ENCODE measurements at regions not wholly inside any gene's neighbourhood (a gene's known extent, or its start where the extent isn't known, plus 50 kb on each side); places are given as distances from the start of the nearest gene placed in this dataset.

- no TSS peak for BruUV-seq (replicated peaks)
- in situ Hi-C loops (cut with MboI; ENCODE audit: low sequenced_read_pairs) = no loop called here
- Histone ChIP-seq H2BK5ac (ENCODE audit: low read depth, low read length, poor library complexity, severe bottlenecking) (no peak overlapping the region), H3K36me3 (ENCODE audit: control insufficient read depth, insufficient read depth, low read length) (no peaks in the 10 kb centered on the region), H3K27me3 (ENCODE audit: control insufficient read depth, insufficient read depth, low read length) (no peaks in the 10 kb centered on the region), H3K4me2 (ENCODE audit: low read depth, low read length) (no peak overlapping the region), H3K27ac (ENCODE audit: insufficient read depth, low read length) (no peak overlapping the region), H3K56ac (ENCODE audit: extremely low read depth, insufficient read depth, low read length) (no peak overlapping the region), H2AFZ (replicated peaks; ENCODE audit: low read length, poor library complexity) (no peak overlapping the region), H2AK5ac (ENCODE audit: low read depth, low read length) (no peak overlapping the region), H3K18ac (ENCODE audit: low read depth, low read length) (no peak overlapping the region), H2BK120ac (ENCODE audit: low read depth, low read length) (no peak overlapping the region), H3K9me1 (ENCODE audit: insufficient read depth, low read length) (no peaks in the 10 kb centered on the region), H3K4me1 (ENCODE audit: control insufficient read depth, insufficient read depth, low read length) (no peaks in the 10 kb centered on the region), H4K91ac (ENCODE audit: insufficient read depth, low read depth, low read length) (no peak overlapping the region), H3K9ac (ENCODE audit: low read depth, low read length) (no peak overlapping the region), H4K8ac (ENCODE audit: low read depth in 2 of 2, low read length in 2 of 2) (no peak overlapping the region), H4K5ac (ENCODE audit: low read depth, low read length) (no peak overlapping the region), H3K14ac (replicated peaks; ENCODE audit: low read depth, low read length) (no peak overlapping the region), H3K79me1 (ENCODE audit: low read depth in 1 of 2, low read length in 2 of 2) (no peaks in the 10 kb centered on the region), H3K4ac (ENCODE audit: low read depth, low read length) (no peak overlapping the region), H2AK9ac (replicated peaks; ENCODE audit: low read depth, low read length, poor library complexity) (no peak overlapping the region), H2BK20ac (ENCODE audit: low read depth, low read length) (no peak overlapping the region), H3K9me3 (ENCODE audit: control insufficient read depth, insufficient read depth, low read length) (no peaks in the 10 kb centered on the region), H3K4me3 (ENCODE audit: insufficient read depth, low read depth, low read length) (no peak overlapping the region), H2BK15ac (ENCODE audit: low read depth, low read length) (no peak overlapping the region), H4K20me1 (ENCODE audit: insufficient read depth, low read length) (no peaks in the 10 kb centered on the region), H3K23ac (ENCODE audit: low read depth, low read length) (no peak overlapping the region)
- ATAC-seq (ENCODE audit: low read depth) (no peak), DNase-seq (no peak)
- no peak for TF ChIP-seq RAD21 (IDR thresholded peaks at IDR 0.05; ENCODE audit: low read length)
- ChIA-PET CTCF (interaction anchor here (0.6 kb wide), 1 partner anchor 13 kb away, joined by 3 read pairs; no protein-coding TSS in a partner anchor), POLR2A (ENCODE audit: unreplicated experiment) (no interaction called here)
- dilution Hi-C loops (cut with HindIII; ENCODE audit: low sequenced_read_pairs, unreplicated experiment) = no loop called here
- WGBS, 2 experiments (ENCODE audit: extremely low coverage in 2 of 2, insufficient read length in 1 of 2) = no CpG with 5 or more reads among the region's 3 CpGs
- intact Hi-C loops (cut with micrococcal nuclease) = no loop called here
These were observed 238.3 kb upstream of the ESRRG start for GRCh38 chr1:216961516-216961915.

All from IMR-90 (cell line).